ENCODE measurements at regions not wholly inside any gene's neighbourhood (a gene's known extent, or its start where the extent isn't known, plus 50 kb on each side); places are given as distances from the start of the nearest gene placed in this dataset.

- no peaks in the 10 kb centered on the region for H4K20me1 ChIP-seq (ENCODE audit: control insufficient read depth, extremely low read depth, insufficient read depth, low read length)
- no peak overlapping the region for H3K27ac ChIP-seq (ENCODE audit: insufficient read depth, low read length)
- H3K79me2 ChIP-seq (ENCODE audit: control insufficient read depth, insufficient read depth, low read length) = no peaks in the 10 kb centered on the region
- no peak overlapping the region for H3K9ac ChIP-seq (ENCODE audit: insufficient read depth, low read length)
- no peaks in the 10 kb centered on the region for H3K36me3 ChIP-seq (ENCODE audit: control insufficient read depth, insufficient read depth, low read length)
- H3K9me3 ChIP-seq (ENCODE audit: control insufficient read depth, insufficient read depth, low read depth, low read length) = no peaks in the 10 kb centered on the region
- H3K4me3 ChIP-seq (replicated peaks in 1 of 4; ENCODE audit: control extremely low read depth in 1 of 4, insufficient read depth in 1 of 4, low read depth in 3 of 4, low read length in 4 of 4) = no peak overlapping the region
- H2AFZ ChIP-seq (ENCODE audit: low read length) = no peak overlapping the region
- H3K27me3 ChIP-seq (ENCODE audit: control insufficient read depth, insufficient read depth, low read length) = no peaks in the 10 kb centered on the region
- no peak for DNase-seq (ENCODE audit: low read depth in 2 of 2)
- no peak for TF ChIP-seq EZH2 (IDR thresholded peaks at IDR 0.05; ENCODE audit: low read length, missing control alignments)
- no peak for TF ChIP-seq CTCF (conservative IDR thresholded peaks at IDR 0.05 in 1 of 2, IDR thresholded peaks at IDR 0.05 in 1 of 2; ENCODE audit: low read depth in 1 of 2, low read length in 2 of 2)
- H3K4me1 ChIP-seq (ENCODE audit: control insufficient read depth, extremely low read depth, insufficient read depth, low read length) = no peaks in the 10 kb centered on the region
- H3K4me2 ChIP-seq (ENCODE audit: extremely low read depth, insufficient read depth, low read length) = no peak overlapping the region
Measured at GRCh38 chr12:61384511-61384910, 875.7 kb upstream of the USP15 start.

- no peaks in the 10 kb centered on the region for H3K36me3 ChIP-seq (ENCODE audit: control insufficient read depth, insufficient read depth, low read length)
- no peak for TF ChIP-seq CTCF (conservative IDR thresholded peaks at IDR 0.05 in 1 of 2, IDR thresholded peaks at IDR 0.05 in 1 of 2; ENCODE audit: low read depth in 1 of 2, low read length in 2 of 2)
- TF ChIP-seq EZH2 (IDR thresholded peaks at IDR 0.05; ENCODE audit: low read length, missing control alignments) = no peak
- no peak overlapping the region for H2AFZ ChIP-seq (ENCODE audit: low read length)
- no peaks in the 10 kb centered on the region for H3K4me1 ChIP-seq (ENCODE audit: control insufficient read depth, extremely low read depth, insufficient read depth, low read length)
- H4K20me1 ChIP-seq (ENCODE audit: control insufficient read depth, extremely low read depth, insufficient read depth, low read length) = no peaks in the 10 kb centered on the region
- no peak overlapping the region for H3K9ac ChIP-seq (ENCODE audit: insufficient read depth, low read length)
- no peak overlapping the region for H3K27ac ChIP-seq (ENCODE audit: insufficient read depth, low read length)
- no peaks in the 10 kb centered on the region for H3K9me3 ChIP-seq (ENCODE audit: control insufficient read depth, insufficient read depth, low read depth, low read length)
- DNase-seq (ENCODE audit: low read depth in 2 of 2) = peak; percentile 0 to 54
- H3K4me3 ChIP-seq (replicated peaks in 1 of 4; ENCODE audit: control extremely low read depth in 1 of 4, insufficient read depth in 1 of 4, low read depth in 3 of 4, low read length in 4 of 4) = no peak overlapping the region
- no peak overlapping the region for H3K4me2 ChIP-seq (ENCODE audit: extremely low read depth, insufficient read depth, low read length)
- no peaks in the 10 kb centered on the region for H3K79me2 ChIP-seq (ENCODE audit: control insufficient read depth, insufficient read depth, low read length)
- no peaks in the 10 kb centered on the region for H3K27me3 ChIP-seq (ENCODE audit: control insufficient read depth, insufficient read depth, low read length)
Measured at GRCh38 chr12:61385771-61386170, 874.4 kb upstream of the USP15 start.

- no peaks in the 10 kb centered on the region for H3K36me3 ChIP-seq (ENCODE audit: control insufficient read depth, insufficient read depth, low read length)
- H3K9ac ChIP-seq (ENCODE audit: insufficient read depth, low read length) = no peak overlapping the region
- H3K27ac ChIP-seq (ENCODE audit: insufficient read depth, low read length) = no peak overlapping the region
- H3K27me3 ChIP-seq (ENCODE audit: control insufficient read depth, insufficient read depth, low read length) = no peaks in the 10 kb centered on the region
- no peaks in the 10 kb centered on the region for H3K9me3 ChIP-seq (ENCODE audit: control insufficient read depth, insufficient read depth, low read depth, low read length)
- H4K20me1 ChIP-seq (ENCODE audit: control insufficient read depth, extremely low read depth, insufficient read depth, low read length) = no peaks in the 10 kb centered on the region
- H3K4me1 ChIP-seq (ENCODE audit: control insufficient read depth, extremely low read depth, insufficient read depth, low read length) = no peaks in the 10 kb centered on the region
- H3K4me3 ChIP-seq (replicated peaks in 1 of 4; ENCODE audit: control extremely low read depth in 1 of 4, insufficient read depth in 1 of 4, low read depth in 3 of 4, low read length in 4 of 4) = no peak overlapping the region
- no peaks in the 10 kb centered on the region for H3K79me2 ChIP-seq (ENCODE audit: control insufficient read depth, insufficient read depth, low read length)
- H3K4me2 ChIP-seq (ENCODE audit: extremely low read depth, insufficient read depth, low read length) = no peak overlapping the region
- H2AFZ ChIP-seq (ENCODE audit: low read length) = no peak overlapping the region
- DNase-seq (ENCODE audit: low read depth in 2 of 2) = no peak
- TF ChIP-seq EZH2 (IDR thresholded peaks at IDR 0.05; ENCODE audit: low read length, missing control alignments) (no peak), CTCF (conservative IDR thresholded peaks at IDR 0.05 in 1 of 2, IDR thresholded peaks at IDR 0.05 in 1 of 2; ENCODE audit: low read depth in 1 of 2, low read length in 2 of 2) (no peak)
Measured at GRCh38 chr12:61397668-61398067, 862.5 kb upstream of the USP15 start.

Measured in fibroblast of lung (primary cell).